Osteocyte (in vitro differentiated cells): ENCODE measurements at regions not wholly inside any gene's neighbourhood (a gene's known extent, or its start where the extent isn't known, plus 50 kb on each side); places are given as distances from the start of the nearest gene placed in this dataset.

Experiments
- DNase-seq: peaks from one replicate; pipeline ENCODE4 v3.0.0; 2021; ENCODE audit warnings: mixed read lengths; ENCODE audit not compliant: unreplicated experiment; ENCODE audit errors: extremely low spot score
- H3K27ac Mint-ChIP-seq: one replicate; pipeline ENCODE4 v1.8.0; 2021; ENCODE audit warnings: mild to moderate bottlenecking, mixed read lengths; ENCODE audit not compliant: unreplicated experiment
- H3K27me3 Mint-ChIP-seq: one replicate; pipeline ENCODE4 v1.8.0; 2021; ENCODE audit warnings: mixed read lengths; ENCODE audit not compliant: unreplicated experiment
- H3K36me3 Mint-ChIP-seq: one replicate; pipeline ENCODE4 v1.8.0; 2021; ENCODE audit warnings: mixed read lengths; ENCODE audit not compliant: unreplicated experiment
- H3K4me1 Mint-ChIP-seq: one replicate; pipeline ENCODE4 v1.8.0; 2021; ENCODE audit warnings: mixed read lengths; ENCODE audit not compliant: unreplicated experiment
- H3K4me3 Mint-ChIP-seq: one replicate; pipeline ENCODE4 v1.8.0; 2021; ENCODE audit warnings: mild to moderate bottlenecking, moderate library complexity, mixed read lengths; ENCODE audit not compliant: unreplicated experiment
- H3K9me3 Mint-ChIP-seq: one replicate; pipeline ENCODE4 v1.8.0; 2021; ENCODE audit warnings: mixed read lengths; ENCODE audit not compliant: unreplicated experiment
- CTCF ChIP-seq: fragments of 200-600 bp; sonication (generic); IDR thresholded peaks from 2 replicates; pipeline ENCODE4 v1.5.0; 2021; ENCODE audit warnings: antibody characterized with exemption, mild to moderate bottlenecking, moderate library complexity

- no peak for DNase-seq
- Mint-ChIP-seq H3K4me1 (no peaks in the 10 kb centered on the region), H3K9me3 (no peaks in the 10 kb centered on the region), H3K27ac (no peak overlapping the region), H3K36me3 (no peaks in the 10 kb centered on the region), H3K4me3 (no peak overlapping the region), H3K27me3 (no peaks in the 10 kb centered on the region)
- no peak for TF ChIP-seq CTCF
Observed at GRCh38 chr13:104461049-104461448, 1394.8 kb upstream of the SLC10A2 start.

GRCh38 chr13:104460554-104460953 lies 1394.3 kb upstream of the SLC10A2 start:
- no peaks in the 10 kb centered on the region for H3K36me3 Mint-ChIP-seq
- H3K4me3 Mint-ChIP-seq = no peak overlapping the region
- H3K27me3 Mint-ChIP-seq = no peaks in the 10 kb centered on the region
- no peak for DNase-seq
- no peak overlapping the region for H3K27ac Mint-ChIP-seq
- no peak for TF ChIP-seq CTCF
- H3K4me1 Mint-ChIP-seq = no peaks in the 10 kb centered on the region
- no peaks in the 10 kb centered on the region for H3K9me3 Mint-ChIP-seq

- no peaks in the 10 kb centered on the region for H3K36me3 Mint-ChIP-seq
- no peak overlapping the region for H3K27ac Mint-ChIP-seq
- no peaks in the 10 kb centered on the region for H3K4me1 Mint-ChIP-seq
- no peaks in the 10 kb centered on the region for H3K27me3 Mint-ChIP-seq
- H3K9me3 Mint-ChIP-seq = peaks cover 17% of the 10 kb centered on the region
- H3K4me3 Mint-ChIP-seq = no peak overlapping the region
- no peak for TF ChIP-seq CTCF
- DNase-seq = no peak
Observed at GRCh38 chr13:104450006-104450405, 1383.8 kb upstream of the SLC10A2 start.

GRCh38 chr13:104447348-104447747 lies 1381.1 kb upstream of the SLC10A2 start:
- peaks cover 13% of the 10 kb centered on the region for H3K9me3 Mint-ChIP-seq
- no peak for TF ChIP-seq CTCF
- H3K27me3 Mint-ChIP-seq = no peaks in the 10 kb centered on the region
- H3K27ac Mint-ChIP-seq = no peak overlapping the region
- no peaks in the 10 kb centered on the region for H3K36me3 Mint-ChIP-seq
- no peak overlapping the region for H3K4me3 Mint-ChIP-seq
- no peaks in the 10 kb centered on the region for H3K4me1 Mint-ChIP-seq
- DNase-seq = no peak

GRCh38 chr13:104442536-104442935 lies 1376.3 kb upstream of the SLC10A2 start:
- Mint-ChIP-seq H3K27ac (no peak overlapping the region), H3K9me3 (no peaks in the 10 kb centered on the region), H3K4me3 (no peak overlapping the region), H3K4me1 (no peaks in the 10 kb centered on the region), H3K36me3 (no peaks in the 10 kb centered on the region), H3K27me3 (no peaks in the 10 kb centered on the region)
- no peak for DNase-seq
- no peak for TF ChIP-seq CTCF
